GM12878 (cell line): ENCODE measurements at regions not wholly inside any gene's neighbourhood (a gene's known extent, or its start where the extent isn't known, plus 50 kb on each side); places are given as distances from the start of the nearest gene placed in this dataset.

Source experiments
- ATAC-seq: fragments of 200-7000 bp; cut with Tn5 transposase; 3 replicates; pipeline ENCODE4 v1.9.1; 2020; ENCODE audit warnings: mild to moderate bottlenecking, moderate library complexity
- BruUV-seq: library from RNA; stranded (reverse); fragments of 400-500 nt; replicated peaks from 2 replicates; lab custom pipeline; 2021; lab: Mats Ljungman, UMichigan
- CTCF ChIA-PET: fragments of 300-600 bp; sonication (Branson Sonifier 250); formaldehyde crosslinking; extraction: SDS; loops from one replicate; lab custom pipeline; 2021; ENCODE audit warnings: inconsistent platforms; lab: Yijun Ruan, JAX
- POLR2A ChIA-PET: fragments of 350-600 bp; formaldehyde crosslinking; extraction: SDS; loops from one replicate; lab custom pipeline; 2021; ENCODE audit warnings: inconsistent platforms; lab: Charles Lee
- RAD21 ChIA-PET: fragments of 300-600 bp; sonication (Branson Sonifier 250); formaldehyde crosslinking; loops from one replicate; lab custom pipeline; 2023; ENCODE audit warnings: antibody characterized with exemption; ENCODE audit not compliant: unreplicated experiment; lab: Charles Lee
- SMC1A ChIA-PET: fragments of 300-600 bp; sonication (Branson Sonifier 250); formaldehyde crosslinking; loops from one replicate; lab custom pipeline; 2023; ENCODE audit not compliant: unreplicated experiment, uncharacterized antibody; lab: Charles Lee
- DNase-seq: peaks from one replicate; pipeline ENCODE4 v3.0.0-alpha.2; 2011; ENCODE audit warnings: low read depth, low spot score
- FAIRE-seq: peaks from 3 replicates; lab custom pipeline; 2011; peaks lifted over from hg19 to GRCh38; lab: Jason Lieb, UNC
- H2AFZ ChIP-seq: 2 replicates; pipeline ENCODE4 v1.6.0; 2011; ENCODE audit warnings: low read depth, low read length, control low read depth; ENCODE audit not compliant: control insufficient read depth
- H3K27ac ChIP-seq: 2 replicates; pipeline ENCODE4 v1.5.1; 2011; ENCODE audit warnings: control low read depth; ENCODE audit not compliant: control insufficient read depth, insufficient read depth
- H3K27me3 ChIP-seq, 2 experiments: replicated peaks in 1 of 2; 2 replicates each; pipeline versions ENCODE4 v1.6.0 to v1.6.1; 2011; ENCODE audit warnings: low read length in 1 of 2; ENCODE audit not compliant: control insufficient read depth in 2 of 2, insufficient read depth in 2 of 2
- H3K36me3 ChIP-seq, 2 experiments: 2 replicates each; pipeline ENCODE4 v1.5.1; 2011; ENCODE audit warnings: low read length in 1 of 2; ENCODE audit not compliant: control insufficient read depth in 2 of 2, insufficient read depth in 2 of 2
- H3K4me1 ChIP-seq: 2 replicates; pipeline ENCODE4 v1.6.1; 2011; ENCODE audit warnings: mild to moderate bottlenecking, low read length, moderate library complexity, mixed read lengths; ENCODE audit not compliant: control insufficient read depth, insufficient read depth
- H3K4me2 ChIP-seq: 2 replicates; pipeline ENCODE4 v1.6.0; 2011; ENCODE audit warnings: control low read depth; ENCODE audit not compliant: control insufficient read depth, insufficient read depth
- H3K4me3 ChIP-seq: fragments of 200-600 bp; sonication (generic); 2 replicates; pipeline ENCODE4 v1.5.1; 2016
- H3K79me2 ChIP-seq: 2 replicates; pipeline ENCODE4 v1.6.0; 2011; ENCODE audit warnings: low read length; ENCODE audit not compliant: control insufficient read depth, insufficient read depth
- H3K9ac ChIP-seq: 2 replicates; pipeline ENCODE4 v1.8.0; 2011; ENCODE audit warnings: low read length, control low read depth, mixed read lengths; ENCODE audit not compliant: control insufficient read depth, insufficient read depth
- H3K9me3 ChIP-seq: replicated peaks from 3 replicates; pipeline ENCODE4 v1.5.1; 2011; ENCODE audit warnings: mild to moderate bottlenecking, low read length; ENCODE audit not compliant: control insufficient read depth, insufficient read depth
- H4K20me1 ChIP-seq: 2 replicates; pipeline ENCODE4 v1.6.0; 2011; ENCODE audit not compliant: control insufficient read depth, insufficient read depth
- ESRRA ChIP-seq: IDR thresholded peaks from 2 replicates; pipeline ENCODE4 v1.6.1; 2012; ENCODE audit warnings: mild to moderate bottlenecking, low read length, improper control_type of control experiment
- KAT2A ChIP-seq: conservative IDR thresholded peaks from 2 replicates; pipeline ENCODE4 v1.6.1; 2011; ENCODE audit warnings: low read depth, low read length; ENCODE audit not compliant: control insufficient read depth
- MYC ChIP-seq: IDR thresholded peaks from 2 replicates; pipeline ENCODE4 v1.6.1; 2011; ENCODE audit warnings: mild to moderate bottlenecking, low read length, moderate library complexity, inconsistent platforms; ENCODE audit not compliant: insufficient read depth, insufficient replicate concordance, insufficient read length, severe bottlenecking
- NFYA ChIP-seq: IDR thresholded peaks from 2 replicates; pipeline ENCODE4 v1.6.1; 2011; ENCODE audit warnings: low read depth, mild to moderate bottlenecking, low read length, improper control_type of control experiment, borderline replicate concordance
- RAD21 ChIP-seq: IDR thresholded peaks from 2 replicates; pipeline ENCODE4 v1.6.1; 2011; ENCODE audit warnings: mild to moderate bottlenecking, low read depth, low read length, moderate library complexity; ENCODE audit not compliant: insufficient read depth
- RELA ChIP-seq: fragments of 450-650 bp; IDR thresholded peaks from 2 replicates; pipeline ENCODE4 v1.8.0; 2014; ENCODE audit warnings: borderline replicate concordance; ENCODE audit not compliant: partially characterized antibody
- RUNX3 ChIP-seq: IDR thresholded peaks from 2 replicates; pipeline ENCODE4 v1.6.1; 2012; ENCODE audit warnings: low read length, inconsistent platforms
- SREBF2 ChIP-seq: IDR thresholded peaks from 2 replicates; pipeline ENCODE4 v1.6.1; 2012; ENCODE audit warnings: mild to moderate bottlenecking, low read length
- WGBS: methylation state at CpG from one replicate; pipeline ENCODE4 v1.1.6; 2016; ENCODE audit warnings: low lambda C conversion rate; ENCODE audit not compliant: insufficient replicate concordance, insufficient coverage; ENCODE audit errors: missing lambda C conversion rate; 5-methylcytosine and 5-hydroxymethylcytosine counted together
- in situ Hi-C: fragments of 300-500 bp; cut with MboI; formaldehyde crosslinking; loops from 9 replicates; pipeline ENCODE4 v1.14.3; 2018; ENCODE audit warnings: mixed read lengths
- intact Hi-C: fragments of 100-400 bp; cut with micrococcal nuclease; formaldehyde crosslinking; loops from one replicate; pipeline ENCODE4 v1.14.2; 2022; ENCODE audit not compliant: unreplicated experiment

- Histone ChIP-seq H3K4me3 (no peak overlapping the region), H3K27me3 (no peaks in the 10 kb centered on the region), H3K9me3 (no peaks in the 10 kb centered on the region), H3K4me2 (no peak overlapping the region), H3K27ac (no peak overlapping the region), H2AFZ (no peak overlapping the region), H3K4me1 (no peaks in the 10 kb centered on the region), H3K79me2 (no peaks in the 10 kb centered on the region), H3K36me3 (no peaks in the 10 kb centered on the region), H3K9ac (no peak overlapping the region), H4K20me1 (no peaks in the 10 kb centered on the region)
- in situ Hi-C loops (no loop called here), intact Hi-C loops (no loop called here)
- ChIA-PET SMC1A (no interaction called here), CTCF (no interaction called here), RAD21 (no interaction called here), POLR2A (no interaction called here)
- ATAC-seq, result no peak
- DNase-seq, result no peak
- 34% methylated on average over 23 of the region's 23 CpGs for WGBS
- TF ChIP-seq RUNX3, result no peak
- no peak for FAIRE-seq
- no TSS peak for BruUV-seq
Observed at GRCh38 chr7:156236181-156236889, 404.2 kb upstream of the RNF32 start.

GRCh38 chr7:156234666-156235494, 405.7 kb upstream of the RNF32 start:
- TF ChIP-seq RAD21, result no peak
- no peak for TF ChIP-seq MYC
- no peak for TF ChIP-seq ESRRA
- TF ChIP-seq SREBF2, result no peak
- no peak for TF ChIP-seq KAT2A
- TF ChIP-seq NFYA, result no peak
- TF ChIP-seq RELA, result no peak
- RAD21 ChIA-PET, result no interaction called here
- in situ Hi-C loops (no loop called here), intact Hi-C loops (no loop called here)
- Histone ChIP-seq H3K36me3 (no peaks in the 10 kb centered on the region), H4K20me1 (no peaks in the 10 kb centered on the region), H3K4me2 (no peak overlapping the region), H3K4me3 (no peak overlapping the region), H3K4me1 (no peaks in the 10 kb centered on the region), H3K27ac (no peak overlapping the region), H3K79me2 (no peaks in the 10 kb centered on the region), H3K9me3 (no peaks in the 10 kb centered on the region), H3K27me3 (no peaks in the 10 kb centered on the region), H3K9ac (no peak overlapping the region), H2AFZ (no peak overlapping the region)
- CTCF ChIA-PET, result no interaction called here
- no peak for DNase-seq
- BruUV-seq, result no TSS peak
- 52% methylated on average over 10 of the region's 10 CpGs for WGBS
- no peak for ATAC-seq
- FAIRE-seq, result no peak
- POLR2A ChIA-PET, result no interaction called here
- SMC1A ChIA-PET, result no interaction called here
